Inflammatory macrophage (primary cell): ENCODE measurements at regions not wholly inside any gene's neighbourhood (a gene's known extent, or its start where the extent isn't known, plus 50 kb on each side); places are given as distances from the start of the nearest gene placed in this dataset.
"Not testable (repeated sequence)": the region's sequence is repeated elsewhere in the genome, so short reads cannot be mapped to it uniquely, and the experiment has no call there.

Experiments
- DNase-seq, 2 donors: peaks; one replicate each; pipeline ENCODE4 v3.0.0-alpha.2; 2020 to 2022

DNA sequence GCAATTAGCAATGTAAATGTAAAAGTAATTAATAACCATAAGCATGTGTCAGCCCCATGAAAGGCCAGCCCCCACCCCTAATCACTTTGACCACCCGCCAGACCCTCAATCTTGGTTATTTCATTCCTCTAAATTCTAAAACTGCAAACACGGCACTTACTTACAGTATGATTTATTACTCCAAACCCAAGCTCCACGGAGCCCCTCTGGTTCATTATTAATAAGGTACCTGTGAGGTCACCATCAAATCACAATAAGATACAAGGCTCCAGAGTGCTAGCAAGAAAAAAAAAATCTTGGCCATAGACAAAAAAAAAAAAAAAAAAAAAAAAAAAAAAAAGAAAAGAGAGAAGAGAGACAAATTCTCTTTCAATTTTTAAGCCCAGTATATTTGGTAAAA is 879.5 kb downstream of the TDRD15 start:
- DNase-seq = no peak

DNA sequence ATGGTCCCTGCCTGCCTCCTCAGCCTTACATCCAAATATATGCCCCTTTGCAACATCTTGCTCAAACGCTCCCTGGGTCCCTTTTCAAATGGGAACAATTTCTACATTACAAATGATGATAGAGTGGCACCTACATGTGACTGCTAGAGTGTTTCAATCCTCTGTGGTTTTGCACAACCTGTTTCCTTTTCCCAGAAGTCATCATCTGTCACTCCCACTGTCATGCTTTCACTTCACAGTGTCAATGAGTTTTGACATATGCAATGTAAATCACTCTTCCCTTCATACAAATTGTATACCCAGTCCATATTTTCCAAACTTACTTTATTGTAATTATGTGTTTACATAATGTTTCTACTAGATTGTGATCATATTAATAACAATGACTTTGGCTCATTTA is 887.3 kb downstream of the TDRD15 start:
- no peak for DNase-seq

DNA sequence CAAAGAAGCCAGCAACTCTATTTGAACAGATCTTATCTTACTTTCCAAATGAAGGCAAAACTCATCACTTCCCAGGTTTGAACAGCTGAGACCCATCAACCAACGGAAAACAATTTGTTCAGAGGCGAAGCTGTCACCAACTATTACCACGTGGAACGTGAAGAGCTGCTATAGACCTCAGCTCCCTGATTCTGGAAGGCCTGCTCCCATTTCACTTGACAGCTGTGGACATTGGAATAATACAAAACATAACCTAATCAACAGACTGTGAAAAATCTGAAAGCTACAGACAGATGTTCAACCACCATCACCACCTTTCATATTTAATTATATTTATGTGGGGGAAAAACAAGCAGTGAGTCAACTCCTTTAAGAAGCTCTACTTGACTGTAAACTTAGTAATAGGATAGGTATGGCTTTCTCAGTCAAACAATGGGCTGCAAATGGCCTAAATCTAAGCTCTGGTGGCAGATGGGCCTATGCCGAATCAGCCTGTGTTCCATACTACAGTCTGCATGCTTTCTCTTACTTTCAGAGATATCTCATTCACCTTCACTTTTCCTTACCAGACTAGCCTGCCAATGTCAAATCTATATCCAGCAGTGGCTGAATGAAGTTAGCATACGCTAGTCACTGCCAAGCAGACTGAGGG is 896.4 kb downstream of the TDRD15 start:
- DNase-seq = no peak

DNA sequence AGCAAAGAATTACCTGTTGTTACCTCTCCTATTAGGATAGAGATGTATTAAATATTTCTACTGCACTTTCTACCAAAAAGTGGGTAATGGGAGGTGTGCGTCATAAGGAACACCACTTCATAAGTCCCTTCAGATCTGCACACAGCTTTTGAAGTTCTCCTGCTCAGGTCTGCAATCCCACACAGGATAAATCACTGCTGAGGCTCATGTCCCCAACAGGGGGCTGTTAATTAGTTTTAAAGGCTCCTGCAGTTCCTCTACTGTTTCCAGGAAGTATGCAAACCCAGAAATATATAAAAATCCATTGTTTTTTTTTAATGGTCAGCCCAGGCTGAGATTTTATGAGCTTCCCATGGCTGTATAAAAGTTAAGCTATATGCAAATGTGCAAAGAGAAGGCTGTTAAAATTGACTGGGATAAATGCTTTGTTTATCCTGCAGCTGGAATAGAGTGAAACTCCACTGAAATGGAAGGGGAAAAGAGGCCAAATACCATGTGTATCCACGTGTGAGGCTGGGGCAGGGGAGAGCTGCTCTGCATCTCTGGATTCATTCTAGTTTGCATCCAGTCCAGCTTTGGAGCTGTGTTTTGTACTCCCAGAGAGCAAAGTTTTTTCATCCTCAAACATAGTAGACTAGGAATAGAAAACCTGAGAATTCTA is 903.7 kb downstream of the TDRD15 start:
- no peak for DNase-seq

DNA sequence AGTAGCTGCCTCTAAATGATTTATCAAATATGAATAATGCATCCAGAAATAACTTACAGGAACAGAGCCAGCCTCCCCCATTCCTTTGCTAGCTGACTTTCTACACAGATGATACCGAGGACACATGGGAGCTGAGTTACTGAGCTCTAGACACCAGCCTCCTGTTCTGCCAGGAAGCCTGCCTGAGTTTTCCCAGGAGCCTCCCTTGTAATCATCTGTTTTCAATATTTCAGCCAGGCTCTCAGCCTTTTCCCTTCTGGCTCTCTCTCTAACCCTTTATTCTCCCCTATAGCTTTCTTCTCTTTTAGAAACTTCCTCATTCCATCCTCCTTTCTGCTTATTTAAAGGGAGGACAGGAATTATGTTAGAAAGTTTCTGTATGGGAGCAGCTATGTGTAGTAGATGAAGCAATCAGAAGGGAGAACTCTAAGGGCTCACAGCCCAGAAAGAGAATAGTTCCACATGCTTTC is 911.6 kb downstream of the TDRD15 start:
- no peak for DNase-seq

DNA sequence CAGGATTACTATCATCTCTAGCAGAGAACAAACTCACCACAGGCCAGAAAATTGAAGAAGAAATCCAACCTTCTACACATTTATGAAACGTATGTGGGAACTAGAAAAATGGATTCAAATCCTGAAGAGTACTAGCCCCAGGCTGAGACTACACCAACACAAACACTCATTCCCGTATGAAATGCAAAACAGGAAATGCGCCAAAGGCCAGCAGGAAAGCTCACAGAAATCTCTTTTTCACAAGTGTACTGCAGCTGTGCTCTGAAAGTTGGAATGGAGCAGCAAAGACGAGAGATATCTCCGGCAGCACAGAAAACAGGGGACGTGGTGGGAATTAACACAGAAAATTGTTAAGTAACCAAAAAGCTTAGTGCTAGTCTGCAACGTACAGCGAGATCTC is 913.5 kb downstream of the TDRD15 start:
- DNase-seq = no peak

DNA sequence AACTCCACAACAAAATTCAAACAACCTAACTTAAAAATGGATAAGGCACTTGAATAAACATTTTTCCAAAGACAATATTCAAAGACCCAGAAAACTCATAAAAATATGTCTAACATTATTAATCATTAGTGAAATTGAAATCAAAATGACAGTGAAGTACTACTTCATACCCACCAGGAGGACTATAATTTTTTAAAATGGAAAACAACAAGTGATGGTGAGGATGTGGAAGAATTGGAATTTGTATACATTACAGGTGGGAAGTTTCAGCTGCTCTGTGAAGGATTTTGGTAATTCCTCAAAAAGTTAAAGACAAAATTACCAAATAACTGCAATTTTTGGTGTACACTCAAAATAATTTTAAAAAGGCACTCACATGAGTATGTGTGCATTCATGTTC is 920.0 kb downstream of the TDRD15 start:
- DNase-seq = no peak

DNA sequence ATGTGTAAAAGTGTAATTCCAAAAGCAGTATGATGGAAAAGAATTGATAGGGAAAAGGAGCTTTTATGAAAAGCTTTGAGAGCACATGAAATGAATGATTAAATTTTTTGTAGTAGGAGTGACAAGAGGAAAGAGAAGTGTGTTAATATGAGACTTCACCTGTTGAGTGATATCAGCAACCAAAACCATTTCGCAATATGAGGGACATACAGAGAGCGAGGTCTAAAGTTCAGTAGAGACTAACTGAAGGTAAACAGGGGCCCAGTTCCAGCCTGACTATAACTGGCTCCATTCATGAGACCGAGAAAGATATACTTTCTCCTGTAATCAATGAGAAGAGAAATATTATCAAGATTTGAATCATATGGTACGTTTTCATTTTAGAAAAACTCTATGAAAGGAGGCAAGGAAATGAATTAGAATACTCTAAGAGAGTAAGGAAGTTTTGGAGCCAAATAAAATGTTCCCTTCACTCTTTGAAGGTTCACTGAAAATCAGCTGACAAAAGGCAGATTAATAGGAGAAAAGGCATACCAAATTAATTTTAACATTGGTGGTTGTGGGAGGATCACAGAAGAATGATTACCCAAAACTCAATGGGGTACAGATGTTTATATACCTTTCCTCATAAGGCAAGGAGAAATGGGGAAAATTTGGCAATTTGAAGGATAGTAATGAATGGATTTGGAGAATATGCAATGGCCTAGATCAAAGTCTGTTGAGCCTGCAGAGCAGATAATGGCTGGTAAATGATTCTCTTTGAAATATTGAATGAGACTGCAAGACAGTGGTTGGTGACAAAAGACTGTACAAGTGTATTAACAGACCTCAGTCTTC is 932.2 kb downstream of the TDRD15 start:
- DNase-seq = no peak

DNA sequence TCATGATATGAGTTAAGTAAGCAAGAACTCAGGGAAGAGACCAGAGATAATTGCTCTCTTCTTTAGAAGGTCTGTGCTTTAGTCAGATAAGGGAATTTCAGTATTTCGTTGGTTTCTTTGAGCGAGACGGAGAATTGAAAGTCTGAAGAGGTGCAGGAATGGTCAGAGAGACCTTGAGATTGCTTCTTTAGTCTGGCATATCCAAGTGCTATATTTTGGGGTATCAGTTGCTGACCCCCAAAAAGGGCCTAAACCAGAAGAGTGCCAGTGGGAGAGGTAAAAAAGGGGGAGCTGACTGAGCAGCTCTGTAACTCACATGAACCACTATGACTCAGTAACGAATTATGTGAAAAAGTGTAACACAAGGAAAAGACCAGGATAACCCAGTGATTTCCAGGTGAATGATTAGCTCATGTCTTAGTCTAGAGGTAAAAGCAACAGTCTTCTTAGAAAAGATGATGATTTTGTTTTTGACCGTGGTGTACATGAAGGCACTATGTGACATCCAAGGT is 932.9 kb downstream of the TDRD15 start:
- DNase-seq = no peak

DNA sequence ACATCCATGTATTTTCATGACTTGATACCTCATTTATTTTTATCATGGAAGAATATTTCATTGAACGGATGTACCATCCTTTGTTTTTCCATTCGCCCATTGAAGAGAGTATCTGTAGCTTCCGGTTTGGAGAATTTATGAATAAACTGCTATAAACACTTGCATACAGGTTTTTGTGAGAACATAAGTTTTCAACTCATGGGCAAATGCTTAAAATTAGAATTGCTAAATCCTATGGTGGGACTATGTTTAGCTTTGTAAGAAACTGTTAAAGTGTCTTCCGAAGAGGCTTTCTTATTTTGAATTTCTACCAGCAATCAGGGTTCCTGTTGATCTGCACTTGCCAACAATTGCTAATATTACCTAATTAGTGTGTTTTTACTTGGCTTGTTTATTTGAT is 938.9 kb downstream of the TDRD15 start:
- no peak for DNase-seq

DNA sequence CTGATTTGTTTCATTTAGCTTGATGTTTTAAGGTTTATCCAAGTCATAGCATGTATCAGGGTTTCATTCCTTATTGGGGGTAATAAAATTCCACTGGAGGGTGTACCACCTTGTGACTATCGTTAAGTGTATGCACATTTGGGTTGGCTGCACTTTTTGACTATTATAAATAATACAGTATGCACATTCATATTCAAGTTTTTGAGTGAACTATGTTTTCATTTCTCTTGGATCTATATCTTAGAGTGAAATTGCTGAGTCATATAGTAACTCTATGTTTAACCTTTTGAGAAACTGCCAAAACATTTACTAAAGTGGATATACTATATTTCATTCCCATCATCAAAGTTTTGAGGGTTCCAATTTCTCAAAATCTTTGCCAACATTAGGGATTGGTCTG is 952.7 kb downstream of the TDRD15 start:
- no peak for DNase-seq

DNA sequence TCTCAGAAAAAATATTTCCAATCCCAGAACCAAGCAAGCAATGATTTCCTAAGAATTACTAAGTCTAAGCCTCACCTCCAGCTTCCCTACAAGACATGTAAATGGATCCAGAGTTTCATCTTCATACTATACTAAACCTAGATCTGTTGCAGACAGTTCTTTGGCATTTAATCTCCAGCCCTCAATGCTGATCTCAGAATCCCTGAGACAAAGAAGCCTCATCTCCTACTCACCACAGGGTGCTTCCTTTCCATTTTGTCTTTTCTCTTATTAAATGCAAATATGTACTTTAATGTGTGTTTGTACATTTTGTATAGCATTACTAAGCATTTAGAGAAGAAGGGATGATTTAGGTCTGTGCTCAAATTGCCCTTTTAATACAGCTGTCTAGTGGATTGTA is 954.9 kb downstream of the TDRD15 start:
- DNase-seq = no peak

DNA sequence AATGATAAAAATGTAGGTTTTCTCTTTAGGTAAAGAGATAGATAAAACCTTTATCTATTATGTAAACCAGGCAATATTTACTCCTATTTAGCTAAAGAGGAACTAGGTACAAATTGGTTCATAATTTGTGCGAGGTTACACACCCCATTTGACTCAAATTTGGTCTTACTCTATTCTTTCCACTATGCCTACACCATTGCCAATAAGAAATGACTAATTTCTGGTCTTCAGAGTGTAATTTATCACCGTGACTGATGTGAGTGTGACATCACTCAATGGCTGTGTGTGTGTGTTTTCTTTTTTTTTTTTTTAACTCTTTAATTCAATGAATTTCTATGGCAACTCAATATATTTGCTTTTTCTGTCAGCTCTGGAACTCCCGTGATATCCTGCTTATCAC is 955.8 kb downstream of the TDRD15 start:
- no peak for DNase-seq

DNA sequence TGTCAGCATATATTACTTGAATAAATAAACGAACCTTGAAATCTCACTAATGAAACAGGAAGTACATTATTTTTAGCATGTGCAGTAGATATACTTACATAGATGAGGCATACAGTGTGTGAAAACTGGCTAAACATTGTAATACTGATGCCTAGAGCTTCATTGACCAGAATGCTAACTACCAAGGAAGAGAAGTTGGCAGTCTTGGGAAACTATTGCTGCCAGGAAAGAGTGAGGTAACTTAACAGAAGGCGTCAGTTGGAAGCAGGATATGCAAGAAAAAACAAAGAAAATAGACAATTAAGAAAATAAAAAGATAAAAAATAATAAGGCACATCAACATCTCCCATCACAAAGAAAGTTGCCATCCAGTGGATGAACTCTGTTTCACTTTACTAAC is 963.0 kb downstream of the TDRD15 start:
- DNase-seq = no peak

DNA sequence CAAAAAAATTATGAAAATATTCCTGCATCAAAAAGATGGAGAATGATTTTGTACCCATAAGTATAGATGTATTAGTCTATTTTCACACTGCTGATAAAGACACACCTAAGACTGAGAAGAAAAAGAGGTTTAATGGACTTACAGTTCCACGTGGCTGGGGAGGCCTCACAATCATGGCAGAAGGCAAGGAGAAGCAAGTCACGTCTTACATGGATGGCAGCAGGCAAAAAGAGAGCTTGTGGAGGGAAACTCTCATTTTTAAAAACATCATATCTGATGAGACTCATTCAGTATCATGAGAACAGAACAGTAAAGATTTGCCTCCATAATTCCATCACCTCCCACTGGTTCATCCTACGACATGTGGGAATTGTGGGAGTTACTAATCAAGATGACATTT is 979.8 kb downstream of the TDRD15 start:
- DNase-seq = not testable (repeated sequence)

DNA sequence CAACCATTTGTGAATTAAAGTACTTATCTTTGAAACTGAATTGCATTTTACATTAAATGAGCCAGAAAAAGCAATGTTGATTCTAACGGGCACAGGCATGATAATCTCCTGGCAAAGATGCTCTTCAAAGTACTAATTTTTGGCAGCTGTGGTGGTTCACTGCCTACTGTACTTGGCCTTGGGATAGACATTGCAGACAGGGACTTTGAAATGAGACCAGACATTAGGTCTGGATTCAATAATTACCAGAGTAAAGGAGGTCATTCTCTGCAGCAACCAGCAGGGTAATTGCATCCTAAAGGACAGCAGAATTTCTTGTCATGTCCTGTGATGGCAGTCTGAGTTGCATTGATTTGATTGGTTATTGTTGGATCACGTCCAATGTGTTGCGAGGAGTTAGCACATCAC is 986.5 kb downstream of the TDRD15 start:
- no peak for DNase-seq

DNA sequence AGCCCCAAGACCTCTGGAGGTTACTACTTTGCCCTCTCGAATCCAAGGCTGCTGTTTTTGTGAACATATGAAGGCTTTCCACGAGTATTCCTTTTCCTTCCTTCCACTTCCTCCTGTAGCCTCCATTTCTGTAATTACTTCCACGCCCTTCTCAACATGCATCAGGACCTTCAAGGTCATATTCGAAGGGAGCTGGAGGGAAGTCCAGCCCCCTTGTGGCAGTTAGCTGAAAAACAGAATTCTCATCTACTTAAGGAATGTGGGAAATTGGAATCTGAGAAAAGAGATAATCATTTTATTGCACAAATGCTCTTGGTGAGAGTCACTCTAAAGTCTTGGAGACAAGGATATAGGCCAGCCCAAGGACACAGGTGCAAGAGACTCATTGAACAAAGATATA is 1000.2 kb downstream of the TDRD15 start:
- DNase-seq = no peak

DNA sequence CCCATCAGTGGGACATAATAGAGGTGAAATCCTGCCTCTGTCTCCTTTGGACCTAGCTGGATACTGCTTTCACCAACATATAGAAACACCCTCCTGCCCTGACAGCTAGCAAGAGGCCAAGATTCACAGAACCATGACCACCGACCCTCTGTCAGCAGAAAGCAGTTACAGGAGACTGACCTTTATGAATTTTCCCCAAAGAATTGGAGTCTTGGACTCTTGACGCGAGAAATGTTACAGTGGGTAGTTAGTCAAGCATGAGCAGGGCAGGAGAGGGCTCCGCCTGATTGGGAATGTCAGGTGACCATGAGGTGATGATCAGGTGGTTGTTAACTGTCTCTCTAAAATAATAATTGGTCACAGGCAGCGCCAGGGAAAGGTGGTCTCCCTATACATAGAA is 1002.3 kb downstream of the TDRD15 start:
- DNase-seq = no peak

DNA sequence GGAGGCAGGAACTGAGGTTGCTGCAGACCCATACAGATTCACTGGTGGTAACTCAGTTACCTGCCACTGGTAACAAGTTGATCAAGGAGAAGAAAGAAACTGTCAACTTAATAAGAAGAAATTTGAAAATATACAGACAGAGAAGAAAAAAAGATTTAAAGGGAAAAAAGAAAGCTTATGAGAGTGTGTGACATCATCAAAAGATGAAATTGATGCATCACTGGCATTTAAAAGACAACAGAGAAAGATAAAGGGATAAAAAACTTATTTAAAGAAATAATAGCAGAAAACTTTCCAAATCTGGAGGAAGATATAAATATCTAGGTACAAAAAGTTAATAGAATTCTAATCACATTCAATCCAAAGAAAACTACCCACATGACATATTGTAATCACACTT is 1003.2 kb downstream of the TDRD15 start:
- no peak for DNase-seq

DNA sequence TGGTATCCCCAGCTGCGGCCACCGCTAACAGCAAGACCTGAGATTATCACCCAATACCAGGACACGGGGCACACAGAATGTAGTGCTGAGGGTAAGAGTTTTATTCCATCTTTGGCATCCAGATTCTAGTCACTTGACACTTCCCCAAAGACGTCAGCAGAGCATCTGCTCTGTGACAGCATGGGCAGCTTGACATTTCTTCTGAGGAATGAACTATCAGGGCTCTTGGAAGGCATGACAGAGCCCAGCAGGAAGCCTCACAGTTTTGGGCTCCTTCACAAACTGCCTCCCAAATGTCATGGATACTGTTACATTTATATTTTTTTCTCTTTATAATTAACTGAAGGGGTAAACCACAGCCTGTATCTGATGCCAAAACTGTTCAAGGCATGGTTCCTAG is 1010.7 kb downstream of the TDRD15 start:
- no peak for DNase-seq

DNA sequence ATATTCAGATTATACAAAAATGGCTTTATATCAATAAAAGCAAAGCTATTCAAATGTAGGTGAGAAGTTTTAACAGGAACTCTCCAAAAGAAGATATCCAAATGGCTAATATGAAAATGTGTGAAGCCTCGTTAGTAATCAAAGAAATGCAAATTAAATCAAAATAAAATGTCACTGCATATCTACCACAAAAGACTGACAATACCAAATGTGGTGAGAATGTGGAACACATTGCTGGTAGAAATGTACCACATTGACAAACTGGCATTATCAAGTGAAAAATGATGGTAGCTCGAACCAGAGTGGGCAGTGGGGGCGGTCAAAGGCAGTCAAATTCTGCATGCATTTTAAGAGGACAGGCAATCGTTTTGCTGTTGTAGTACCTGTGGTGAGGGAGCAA is 1012.7 kb downstream of the TDRD15 start:
- DNase-seq = no peak

DNA sequence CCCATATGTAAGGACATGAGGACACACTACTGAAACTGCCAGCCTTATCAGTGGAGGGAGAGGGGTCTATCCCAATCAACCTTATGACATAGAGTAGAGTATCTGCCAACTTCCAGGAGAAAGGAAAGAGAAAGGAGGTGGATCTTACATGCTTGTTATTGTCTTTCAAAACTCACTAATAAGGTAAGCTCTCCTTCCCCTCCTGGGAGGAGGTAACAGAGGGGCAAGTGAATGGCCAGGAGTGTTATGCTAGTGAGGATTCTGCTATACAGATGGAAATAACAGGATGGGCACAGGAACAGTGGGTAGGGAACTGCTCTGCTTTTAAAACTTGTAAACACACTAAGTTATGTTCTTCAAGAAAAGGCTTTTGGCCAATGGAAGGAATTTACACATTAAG is 1020.1 kb downstream of the TDRD15 start:
- no peak for DNase-seq

DNA sequence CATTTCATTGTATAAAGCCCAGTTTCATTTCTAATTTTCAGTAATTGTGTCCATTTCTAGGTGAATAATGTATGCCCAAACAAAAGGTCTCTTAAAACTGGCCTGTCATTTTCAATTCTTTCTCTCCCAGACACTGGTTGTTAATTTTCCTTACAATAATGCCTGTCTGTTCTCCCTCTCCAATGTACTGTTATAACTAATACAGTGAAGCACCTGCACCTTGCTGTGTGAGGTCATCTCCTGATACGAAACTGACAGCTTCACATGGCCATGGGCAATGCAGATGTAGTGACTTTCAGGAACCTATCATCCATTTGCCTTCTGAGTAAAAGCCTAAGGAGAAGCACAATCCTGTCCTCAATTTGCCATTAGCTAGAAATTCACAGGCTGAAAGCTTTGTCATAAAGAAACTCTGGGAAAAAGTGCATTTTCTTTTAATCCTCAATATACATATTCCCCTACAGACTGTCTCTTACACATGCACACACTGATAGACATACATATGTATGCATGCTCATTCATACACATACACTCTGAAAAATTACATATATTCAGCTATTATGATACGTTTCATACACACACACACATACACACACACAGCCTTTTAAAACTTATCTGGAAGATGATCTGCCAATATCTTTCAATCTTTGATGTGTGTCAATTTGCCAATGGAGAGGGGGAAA is 1030.3 kb downstream of the TDRD15 start:
- no peak for DNase-seq
